CD14-positive monocyte (primary cell): ENCODE measurements at regions not wholly inside any gene's neighbourhood (a gene's known extent, or its start where the extent isn't known, plus 50 kb on each side); places are given as distances from the start of the nearest gene placed in this dataset.

Source experiments
- DNase-seq, 3 donors: peaks; one replicate each; pipeline ENCODE4 v3.0.0-alpha.2; 2011 to 2022
- H2AFZ ChIP-seq: 2 replicates; pipeline ENCODE4 v1.6.0; 2012; ENCODE audit warnings: mild to moderate bottlenecking, low read depth, low read length, inconsistent platforms; ENCODE audit not compliant: insufficient read depth, poor library complexity, severe bottlenecking
- H3K27ac ChIP-seq, 2 donors: 1 replicate in 1 of 2; 2 replicates in 1 of 2; pipeline ENCODE4 v1.5.1; 2012 to 2013; ENCODE audit warnings: low read length in 2 of 2, control low read depth in 1 of 2, inconsistent platforms in 1 of 2, low read depth in 1 of 2, mild to moderate bottlenecking in 1 of 2
- H3K27me3 ChIP-seq, 2 donors: one replicate each; pipeline versions ENCODE4 v1.6.0 to v1.6.1; 2011 to 2013; ENCODE audit warnings: low read length in 2 of 2; ENCODE audit not compliant: control insufficient read depth in 2 of 2, insufficient read depth in 2 of 2
- H3K36me3 ChIP-seq, 2 donors: replicated peaks in 1 of 2; 1 replicate in 1 of 2; 2 replicates in 1 of 2; pipeline versions ENCODE4 v1.5.1 to v1.6.1; 2012 to 2013; ENCODE audit warnings: low read length in 2 of 2, control low read depth in 1 of 2, inconsistent platforms in 1 of 2, mild to moderate bottlenecking in 1 of 2; ENCODE audit not compliant: insufficient read depth in 2 of 2, control insufficient read depth in 1 of 2
- H3K4me1 ChIP-seq, 2 donors: 1 replicate in 1 of 2; 2 replicates in 1 of 2; pipeline versions ENCODE4 v1.5.1 to v1.6.1; 2012 to 2013; ENCODE audit warnings: low read length in 2 of 2, control low read depth in 1 of 2, inconsistent platforms in 1 of 2, mild to moderate bottlenecking in 1 of 2, moderate library complexity in 1 of 2; ENCODE audit not compliant: insufficient read depth in 2 of 2, control insufficient read depth in 1 of 2
- H3K4me2 ChIP-seq: replicated peaks from 2 replicates; pipeline ENCODE3; 2012; ENCODE audit warnings: low read length, moderate library complexity, mild to moderate bottlenecking; ENCODE audit not compliant: poor library complexity, severe bottlenecking; ENCODE audit errors: extremely low read depth
- H3K4me3 ChIP-seq, 3 experiments: fragments of 200-600 bp in 1 of 3; sonication (generic) in 1 of 3; replicated peaks in 1 of 3; 1 replicate in 2 of 3; 2 replicates in 1 of 3; pipeline ENCODE4 v1.5.1; 2011 to 2013; ENCODE audit warnings: low read length in 3 of 3, mild to moderate bottlenecking in 3 of 3, control low read depth in 2 of 3, low read depth in 2 of 3, inconsistent platforms in 1 of 3, moderate library complexity in 1 of 3
- H3K79me2 ChIP-seq: 2 replicates; pipeline ENCODE4 v1.6.0; 2012; ENCODE audit warnings: mild to moderate bottlenecking, control low read depth, inconsistent platforms, low read length, moderate library complexity; ENCODE audit not compliant: insufficient read depth
- H3K9ac ChIP-seq: 2 replicates; pipeline ENCODE4 v1.6.0; 2017; ENCODE audit warnings: low read length, mild to moderate bottlenecking; ENCODE audit not compliant: insufficient read depth, poor library complexity, severe bottlenecking
- H3K9me3 ChIP-seq, 2 donors: replicated peaks in 1 of 2; 1 replicate in 1 of 2; 2 replicates in 1 of 2; pipeline versions ENCODE4 v1.5.1 to v1.6.1; 2012 to 2013; ENCODE audit warnings: low read length in 2 of 2, control low read depth in 1 of 2; ENCODE audit not compliant: control insufficient read depth in 1 of 2, insufficient read depth in 1 of 2
- H4K20me1 ChIP-seq: 2 replicates; pipeline ENCODE4 v1.6.0; 2012; ENCODE audit warnings: mild to moderate bottlenecking, low read length, control low read depth, moderate library complexity; ENCODE audit not compliant: insufficient read depth
- H3K27ac Mint-ChIP-seq, 7 donors: one replicate each; pipeline ENCODE4 v1.8.0; 2020; ENCODE audit warnings: mild to moderate bottlenecking in 7 of 7, mixed read lengths in 7 of 7, moderate library complexity in 6 of 7, inconsistent platforms in 2 of 7
- H3K27me3 Mint-ChIP-seq, 3 donors: one replicate each; pipeline ENCODE4 v1.8.0; 2021 to 2022; ENCODE audit warnings: low read depth in 3 of 3, mild to moderate bottlenecking in 3 of 3, mixed read lengths in 3 of 3, moderate library complexity in 3 of 3, inconsistent platforms in 1 of 3
- H3K36me3 Mint-ChIP-seq, 2 donors: one replicate each; pipeline ENCODE4 v1.8.0; 2020; ENCODE audit warnings: mixed read lengths in 2 of 2, inconsistent platforms in 1 of 2, mild to moderate bottlenecking in 1 of 2
- H3K4me1 Mint-ChIP-seq: one replicate; pipeline ENCODE4 v1.8.0; 2020; ENCODE audit warnings: mild to moderate bottlenecking, mixed read lengths
- H3K4me3 Mint-ChIP-seq, 2 donors: one replicate each; pipeline ENCODE4 v1.8.0; 2020; ENCODE audit warnings: mild to moderate bottlenecking in 2 of 2, mixed read lengths in 2 of 2, moderate library complexity in 1 of 2
- H3K9me3 Mint-ChIP-seq, 7 donors: one replicate each; pipeline ENCODE4 v1.8.0; 2020 to 2022; ENCODE audit warnings: mixed read lengths in 7 of 7, mild to moderate bottlenecking in 6 of 7, moderate library complexity in 6 of 7, inconsistent platforms in 2 of 7
- CTCF ChIP-seq: fragments of 200-600 bp; IDR thresholded peaks from one replicate; pipeline ENCODE4 v1.8.0; 2022; ENCODE audit warnings: antibody characterized with exemption, mild to moderate bottlenecking
- WGBS: methylation state at CpG from one replicate; pipeline ENCODE4 v1.1.5; 2013; ENCODE audit warnings: missing lambda C conversion rate; ENCODE audit not compliant: insufficient coverage; 5-methylcytosine and 5-hydroxymethylcytosine counted together
- intact Hi-C, 2 donors: fragments of 100-400 bp; cut with micrococcal nuclease; formaldehyde crosslinking; loops; one replicate each; pipeline versions ENCODE4 v1.15.0 to v1.15.1; 2023

DNA sequence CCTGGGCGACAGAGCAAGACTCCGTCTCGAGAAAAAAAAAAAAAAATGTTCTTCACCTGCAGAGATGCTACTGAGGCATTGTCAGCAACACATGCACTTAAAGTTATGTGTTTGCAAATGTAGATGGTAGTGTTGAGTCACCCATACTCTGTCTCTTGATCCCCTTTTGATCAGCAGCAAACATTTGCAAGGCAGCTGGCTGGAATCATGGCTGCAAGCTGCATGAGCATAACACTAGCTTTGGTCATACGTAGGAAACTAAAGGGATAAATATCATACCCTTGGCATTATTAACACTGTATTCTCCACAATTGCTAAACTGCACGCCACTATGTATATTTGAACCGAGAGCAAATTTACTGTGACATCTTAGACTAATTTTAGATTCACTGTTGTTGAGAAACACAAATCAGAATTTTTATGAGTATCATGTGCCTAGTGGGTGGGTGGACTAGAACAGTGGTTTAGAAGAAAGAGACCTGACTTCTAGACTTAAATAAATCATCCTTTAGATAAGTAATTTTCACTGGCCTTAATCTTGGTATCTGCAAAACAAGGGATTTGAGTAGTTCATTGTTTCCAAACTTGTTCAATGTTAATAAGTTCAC is 229.3 kb upstream of the MEOX2 start:
- no peaks in the 10 kb centered on the region for H3K36me3 Mint-ChIP-seq
- no peaks in the 10 kb centered on the region for H3K9me3 ChIP-seq
- no peaks in the 10 kb centered on the region for H3K27me3 Mint-ChIP-seq
- DNase-seq, result no peak
- H3K9me3 Mint-ChIP-seq, result peaks cover 0 to 4% (median 2%) of the 10 kb centered on the region in 7 donors
- no peaks in the 10 kb centered on the region for H3K36me3 ChIP-seq
- H3K79me2 ChIP-seq, result no peaks in the 10 kb centered on the region
- H2AFZ ChIP-seq, result no peak overlapping the region
- no peak overlapping the region for H3K4me3 ChIP-seq
- H3K4me3 Mint-ChIP-seq, result no peak overlapping the region
- H3K27me3 ChIP-seq, result no peaks in the 10 kb centered on the region
- H3K27ac Mint-ChIP-seq, result no peak overlapping the region
- no peak for TF ChIP-seq CTCF
- no peak overlapping the region for H3K9ac ChIP-seq
- H3K4me2 ChIP-seq, result no peak overlapping the region
- intact Hi-C loops, result no loop called here
- H3K27ac ChIP-seq, result no peak overlapping the region
- H3K4me1 Mint-ChIP-seq, result no peaks in the 10 kb centered on the region
- WGBS, result 90% methylated on average over 4 of the region's 6 CpGs
- no peaks in the 10 kb centered on the region for H3K4me1 ChIP-seq
- H4K20me1 ChIP-seq, result no peaks in the 10 kb centered on the region

- no CpG with 5 or more reads among the region's 2 CpGs for WGBS
- H3K36me3 Mint-ChIP-seq, result no peaks in the 10 kb centered on the region
- peaks cover 0 to 3% (median 1%) of the 10 kb centered on the region in 7 donors for H3K9me3 Mint-ChIP-seq
Measured at GRCh38 chr7:15914611-15915010, 228.1 kb upstream of the MEOX2 start.

More at GRCh38 chr7:15914611-15915010, 228.1 kb upstream of the MEOX2 start:
- intact Hi-C loops, result no loop called here
- no peaks in the 10 kb centered on the region for H4K20me1 ChIP-seq
- no peaks in the 10 kb centered on the region for H3K9me3 ChIP-seq
- DNase-seq, result no peak
- H3K27me3 Mint-ChIP-seq, result no peaks in the 10 kb centered on the region
- H3K9ac ChIP-seq, result no peak overlapping the region
- H2AFZ ChIP-seq, result no peak overlapping the region
- H3K4me3 ChIP-seq, result no peak overlapping the region
- no peaks in the 10 kb centered on the region for H3K79me2 ChIP-seq
- H3K27me3 ChIP-seq, result no peaks in the 10 kb centered on the region
- no peak overlapping the region for H3K4me3 Mint-ChIP-seq
- H3K27ac ChIP-seq, result no peak overlapping the region
- H3K4me2 ChIP-seq, result no peak overlapping the region
- H3K4me1 ChIP-seq, result no peaks in the 10 kb centered on the region
- no peaks in the 10 kb centered on the region for H3K36me3 ChIP-seq
- H3K4me1 Mint-ChIP-seq, result no peaks in the 10 kb centered on the region
- TF ChIP-seq CTCF, result no peak
- H3K27ac Mint-ChIP-seq, result no peak overlapping the region
